K562 (cell line): ENCODE measurements at regions not wholly inside any gene's neighbourhood (a gene's known extent, or its start where the extent isn't known, plus 50 kb on each side); places are given as distances from the start of the nearest gene placed in this dataset.

Experiments
- ATAC-seq: fragments of 200-7000 bp; cut with Tn5 transposase; 3 replicates; pipeline ENCODE4 v1.9.1; 2020; ENCODE audit warnings: moderate library complexity
- BruUV-seq: library from RNA; stranded (reverse); fragments of 400-500 nt; replicated peaks from 2 replicates; lab custom pipeline; 2021; lab: Mats Ljungman, UMichigan
- CTCF ChIA-PET: fragments of 300-600 bp; formaldehyde crosslinking; extraction: SDS; loops from one replicate; lab custom pipeline; 2021; ENCODE audit warnings: low intra/inter-chr PET ratio; lab: Yijun Ruan, JAX
- POLR2A ChIA-PET: fragments of 300-600, 350-650 bp; sonication (Branson Sonifier 250); formaldehyde crosslinking; extraction: SDS; loops from one replicate; lab custom pipeline; 2021; ENCODE audit warnings: antibody characterized with exemption, inconsistent platforms; lab: Yijun Ruan, JAX
- DNase-seq, 4 experiments: peaks; one replicate each; pipeline versions ENCODE4 v3.0.0 to v3.0.0-alpha.2; 2011 to 2018; ENCODE audit warnings: low spot score in 3 of 4, mixed read lengths in 3 of 4; ENCODE audit errors: extremely low read depth in 1 of 4
- FAIRE-seq: peaks from 2 replicates; lab custom pipeline; 2011; peaks lifted over from hg19 to GRCh38; lab: Jason Lieb, UNC
- H2AFZ ChIP-seq: 2 replicates; pipeline ENCODE4 v1.6.0; 2011; ENCODE audit warnings: low read depth, low read length, control low read depth, inconsistent platforms
- H3K27ac ChIP-seq: fragments of 200-600 bp; 3 replicates; pipeline ENCODE4 v1.8.0; 2011; ENCODE audit warnings: low read depth, mild to moderate bottlenecking, control low read depth, inconsistent platforms, low read length, moderate library complexity, mixed read lengths; ENCODE audit errors: extremely low read depth
- H3K27me3 ChIP-seq, 2 experiments: fragments of 300-600 bp in 1 of 2; 2 replicates in 1 of 2; 3 replicates in 1 of 2; pipeline versions ENCODE4 v1.6.0 to v1.8.0; 2011; ENCODE audit warnings: inconsistent platforms in 2 of 2, low read length in 2 of 2, mild to moderate bottlenecking in 1 of 2, mixed read lengths in 1 of 2, moderate library complexity in 1 of 2; ENCODE audit not compliant: control insufficient read depth in 2 of 2, insufficient read depth in 2 of 2
- H3K36me3 ChIP-seq: fragments of 300-600 bp; 3 replicates; pipeline ENCODE4 v1.8.0; 2011; ENCODE audit warnings: mild to moderate bottlenecking, low read length, inconsistent platforms; ENCODE audit not compliant: control insufficient read depth, insufficient read depth
- H3K4me1 ChIP-seq, 2 experiments: fragments of 200-600 bp in 1 of 2; replicated peaks in 1 of 2; 2 replicates in 1 of 2; 3 replicates in 1 of 2; pipeline versions ENCODE4 v1.5.1 to v1.8.0; 2011; ENCODE audit warnings: inconsistent platforms in 2 of 2, low read length in 2 of 2, mild to moderate bottlenecking in 1 of 2, mixed read lengths in 1 of 2, moderate library complexity in 1 of 2; ENCODE audit not compliant: control insufficient read depth in 2 of 2, insufficient read depth in 2 of 2
- H3K4me2 ChIP-seq: 2 replicates; pipeline ENCODE4 v1.6.1; 2011; ENCODE audit warnings: low read length, control low read depth, inconsistent platforms, mixed read lengths; ENCODE audit not compliant: insufficient read depth
- H3K4me3 ChIP-seq: fragments of 200-600 bp; sonication (generic), shearing (Covaris generic); 2 replicates; pipeline ENCODE4 v1.5.1; 2016; ENCODE audit warnings: control low read depth, inconsistent platforms
- H3K79me2 ChIP-seq: fragments of 200-600 bp; 3 replicates; pipeline ENCODE4 v1.8.0; 2011; ENCODE audit warnings: low read length, inconsistent platforms; ENCODE audit not compliant: control insufficient read depth, insufficient read depth
- H3K9ac ChIP-seq, 2 experiments: 2 replicates each; pipeline versions ENCODE4 v1.6.0 to v1.6.1; 2011; ENCODE audit warnings: low read depth in 2 of 2, low read length in 2 of 2, control low read depth in 1 of 2, inconsistent platforms in 1 of 2, mild to moderate bottlenecking in 1 of 2, mixed read lengths in 1 of 2; ENCODE audit not compliant: insufficient read depth in 1 of 2
- H3K9me1 ChIP-seq: one replicate; pipeline ENCODE4 v1.6.0; 2011; ENCODE audit warnings: inconsistent platforms, mild to moderate bottlenecking, low read length, moderate library complexity; ENCODE audit not compliant: control insufficient read depth, insufficient read depth
- H3K9me3 ChIP-seq: replicated peaks from 2 replicates; pipeline ENCODE4 v1.5.1; 2011; ENCODE audit warnings: low read depth, low read length, inconsistent platforms; ENCODE audit not compliant: control insufficient read depth, insufficient read depth
- H4K20me1 ChIP-seq: replicated peaks from 2 replicates; pipeline ENCODE4 v1.6.1; 2011; ENCODE audit warnings: low read length, inconsistent platforms, mixed read lengths; ENCODE audit not compliant: control insufficient read depth, insufficient read depth
- ZNF699 ChIP-seq: fragments of 250-450 bp; sonication (Bioruptor Pico); IDR thresholded peaks from 2 replicates; pipeline ENCODE4 v1.8.0; 2021; ENCODE audit warnings: mild to moderate bottlenecking, moderate library complexity; ENCODE audit not compliant: insufficient replicate concordance
- WGBS: fragments of 100-300 bp; shearing (Covaris generic); methylation state at CpG from one replicate; pipeline ENCODE4 v1.1.6; 2016; ENCODE audit warnings: low coverage, mixed read lengths; ENCODE audit not compliant: insufficient coverage; ENCODE audit errors: missing lambda C conversion rate; 5-methylcytosine and 5-hydroxymethylcytosine counted together
- in situ Hi-C: fragments of 300-500 bp; cut with MboI; formaldehyde crosslinking; loops from 4 replicates; pipeline ENCODE4 v1.15.0; 2018; ENCODE audit warnings: inconsistent platforms, mixed read lengths
- intact Hi-C: fragments of 100-400 bp; cut with micrococcal nuclease; formaldehyde crosslinking; loops from 2 replicates; pipeline ENCODE4 v1.14.2; 2022
- TF ChIP-seq, protein P1 (sequence below): fragments of 450-650 bp; formaldehyde crosslinking; conservative IDR thresholded peaks from 2 replicates; pipeline ENCODE4 v1.4.0; 2022; ENCODE audit warnings: mild to moderate bottlenecking, missing genetic modification characterization
- TF ChIP-seq, protein P2 (sequence below): fragments of 200-400 bp; formaldehyde crosslinking; IDR thresholded peaks from 2 replicates; pipeline ENCODE4 v1.6.1; 2017; ENCODE audit warnings: mild to moderate bottlenecking, low read depth, low read length, moderate library complexity

DNA sequence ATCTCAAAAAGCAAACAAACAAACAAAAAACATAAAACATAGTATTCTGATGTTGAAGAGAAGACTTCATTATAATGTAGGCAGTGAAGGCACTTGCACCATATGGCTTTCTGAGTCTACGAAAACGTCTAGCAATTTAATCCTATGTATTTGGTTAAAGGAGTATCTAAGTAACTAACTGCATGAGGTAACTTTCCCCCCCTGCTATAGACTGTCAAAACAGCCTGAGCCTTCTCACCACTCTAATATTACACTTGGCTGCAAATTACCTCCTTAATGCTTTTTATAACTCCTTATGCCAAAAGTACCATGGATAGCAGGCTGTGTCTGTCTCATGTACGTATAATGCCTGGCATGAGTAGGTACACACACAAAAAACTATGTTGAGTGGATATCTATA, 607.6 kb upstream of the FLRT2 start:
- Histone ChIP-seq H3K4me1 (no peaks in the 10 kb centered on the region), H3K9me3 (no peaks in the 10 kb centered on the region), H4K20me1 (no peaks in the 10 kb centered on the region), H3K9me1 (no peaks in the 10 kb centered on the region), H3K36me3 (no peaks in the 10 kb centered on the region), H3K4me3 (no peak overlapping the region), H3K27me3 (no peaks in the 10 kb centered on the region), H3K4me2 (no peak overlapping the region), H3K79me2 (no peaks in the 10 kb centered on the region), H2AFZ (no peak overlapping the region), H3K9ac (no peak overlapping the region), H3K27ac (no peak overlapping the region)
- FAIRE-seq = no peak
- no peak for DNase-seq
- no peak for ATAC-seq
- TF ChIP-seq, protein P1, sequence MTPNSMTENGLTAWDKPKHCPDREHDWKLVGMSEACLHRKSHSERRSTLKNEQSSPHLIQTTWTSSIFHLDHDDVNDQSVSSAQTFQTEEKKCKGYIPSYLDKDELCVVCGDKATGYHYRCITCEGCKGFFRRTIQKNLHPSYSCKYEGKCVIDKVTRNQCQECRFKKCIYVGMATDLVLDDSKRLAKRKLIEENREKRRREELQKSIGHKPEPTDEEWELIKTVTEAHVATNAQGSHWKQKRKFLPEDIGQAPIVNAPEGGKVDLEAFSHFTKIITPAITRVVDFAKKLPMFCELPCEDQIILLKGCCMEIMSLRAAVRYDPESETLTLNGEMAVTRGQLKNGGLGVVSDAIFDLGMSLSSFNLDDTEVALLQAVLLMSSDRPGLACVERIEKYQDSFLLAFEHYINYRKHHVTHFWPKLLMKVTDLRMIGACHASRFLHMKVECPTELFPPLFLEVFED (CRISPR knock-in tag) = no peak
- no peak for TF ChIP-seq ZNF699
- TF ChIP-seq, protein P2, sequence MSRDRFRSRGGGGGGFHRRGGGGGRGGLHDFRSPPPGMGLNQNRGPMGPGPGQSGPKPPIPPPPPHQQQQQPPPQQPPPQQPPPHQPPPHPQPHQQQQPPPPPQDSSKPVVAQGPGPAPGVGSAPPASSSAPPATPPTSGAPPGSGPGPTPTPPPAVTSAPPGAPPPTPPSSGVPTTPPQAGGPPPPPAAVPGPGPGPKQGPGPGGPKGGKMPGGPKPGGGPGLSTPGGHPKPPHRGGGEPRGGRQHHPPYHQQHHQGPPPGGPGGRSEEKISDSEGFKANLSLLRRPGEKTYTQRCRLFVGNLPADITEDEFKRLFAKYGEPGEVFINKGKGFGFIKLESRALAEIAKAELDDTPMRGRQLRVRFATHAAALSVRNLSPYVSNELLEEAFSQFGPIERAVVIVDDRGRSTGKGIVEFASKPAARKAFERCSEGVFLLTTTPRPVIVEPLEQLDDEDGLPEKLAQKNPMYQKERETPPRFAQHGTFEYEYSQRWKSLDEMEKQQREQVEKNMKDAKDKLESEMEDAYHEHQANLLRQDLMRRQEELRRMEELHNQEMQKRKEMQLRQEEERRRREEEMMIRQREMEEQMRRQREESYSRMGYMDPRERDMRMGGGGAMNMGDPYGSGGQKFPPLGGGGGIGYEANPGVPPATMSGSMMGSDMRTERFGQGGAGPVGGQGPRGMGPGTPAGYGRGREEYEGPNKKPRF = no peak
- CTCF ChIA-PET = no interaction called here
- 0% methylated on average over 3 of the region's 3 CpGs for WGBS
- intact Hi-C loops = no loop called here
- POLR2A ChIA-PET = no interaction called here
- BruUV-seq = no TSS peak
- in situ Hi-C loops = no loop called here
